ENCODE measurements at regions not wholly inside any gene's neighbourhood (a gene's known extent, or its start where the extent isn't known, plus 50 kb on each side); places are given as distances from the start of the nearest gene placed in this dataset.

GRCh38 chr2:64403426-64403825 is 50.5 kb upstream of the LGALSL start:
- no peak for DNase-seq (ENCODE audit: low read depth)

DNA sequence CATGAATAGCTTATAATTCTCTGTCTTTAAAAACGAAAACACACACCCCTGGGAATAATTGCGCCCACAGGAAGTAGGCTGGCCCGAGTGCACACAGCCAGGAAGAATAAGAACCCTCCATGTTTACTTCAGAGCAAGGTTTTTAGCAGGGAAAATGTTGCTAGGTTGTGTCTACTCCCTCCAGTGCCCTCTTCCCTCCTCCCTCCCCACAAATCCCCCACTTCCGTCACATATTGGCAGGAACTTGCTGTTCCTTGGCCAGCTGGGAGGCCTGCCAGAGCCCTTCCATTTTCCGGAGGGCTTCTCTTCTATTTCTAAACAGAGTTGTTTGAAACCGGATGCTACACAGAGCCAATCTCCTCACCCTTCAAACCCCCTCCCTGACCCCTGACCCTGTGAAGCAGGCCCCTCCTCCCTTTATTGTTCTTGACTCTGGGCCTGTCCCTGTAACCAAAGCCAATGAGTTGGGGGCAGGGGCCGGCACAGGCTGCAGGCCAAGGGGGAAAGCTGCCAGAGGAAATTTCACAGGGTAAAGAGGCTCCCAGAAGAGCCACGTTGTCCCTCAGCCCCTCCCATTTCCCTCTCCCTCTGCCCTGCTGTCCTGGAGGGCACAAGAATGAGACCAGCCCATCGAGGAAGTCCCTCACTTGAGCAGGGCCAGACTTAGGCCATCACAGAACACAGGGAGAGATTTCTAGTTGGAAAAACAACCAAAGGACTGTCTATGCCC is 49.8 kb upstream of the LGALSL start:
- no peak for DNase-seq (ENCODE audit: low read depth)

All from T follicular helper cell (primary cell).